ENCODE measurements at regions not wholly inside any gene's neighbourhood (a gene's known extent, or its start where the extent isn't known, plus 50 kb on each side); places are given as distances from the start of the nearest gene placed in this dataset.

DNA sequence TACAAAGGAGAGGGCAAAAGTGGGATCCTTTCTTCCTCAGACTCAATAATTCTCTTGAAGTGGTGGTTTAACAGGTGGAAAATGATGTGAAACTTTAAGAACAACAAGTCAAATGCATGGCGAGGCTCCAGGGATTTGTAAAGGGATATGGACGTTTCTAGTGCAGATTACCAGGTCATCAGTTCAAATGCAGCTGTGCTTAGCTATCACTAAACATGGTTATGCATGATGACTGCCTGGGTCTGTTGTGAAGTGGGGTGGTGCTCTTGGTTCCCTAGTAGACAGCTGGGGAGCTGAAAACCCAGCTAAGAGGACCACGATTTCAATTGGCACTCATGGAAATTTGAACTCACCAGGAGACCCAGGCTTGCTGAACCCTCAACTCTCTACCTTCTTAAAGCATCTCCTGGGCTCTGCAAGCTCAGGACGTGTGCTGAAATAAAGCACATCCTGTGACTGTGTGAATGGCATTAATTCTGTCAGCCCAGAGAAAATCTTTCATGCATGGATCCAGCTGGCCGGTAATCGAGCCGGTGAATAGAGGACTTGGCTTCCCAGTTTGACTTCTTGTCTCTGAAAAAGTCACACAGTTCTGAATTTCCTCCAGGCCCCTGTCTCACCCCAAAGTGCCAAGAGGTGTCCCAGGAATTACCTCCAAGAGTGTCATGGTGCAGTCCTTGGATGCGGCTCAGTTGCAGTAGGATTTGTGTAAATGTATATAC lies 146.1 kb downstream of the MTX2 start:
- Histone ChIP-seq H3K4me1 (ENCODE audit: control insufficient read depth in 2 of 3, insufficient read depth in 2 of 3, low read depth in 1 of 3, low read length in 3 of 3) (peaks cover 0 to 4% (median 0%) of the 10 kb centered on the region in 3 donors), H3K9ac (ENCODE audit: low read length in 3 of 3) (no peak overlapping the region), H3K9me3 (ENCODE audit: control insufficient read depth in 2 of 3, insufficient read depth in 1 of 3, low read length in 3 of 3) (no peaks in the 10 kb centered on the region), H3K27me3 (ENCODE audit: control insufficient read depth, insufficient read depth, low read length) (no peaks in the 10 kb centered on the region), H3K4me3 (ENCODE audit: low read length in 3 of 3) (no peak overlapping the region), H3K36me3 (ENCODE audit: control insufficient read depth in 2 of 3, insufficient read depth in 3 of 3, low read length in 3 of 3) (no peaks in the 10 kb centered on the region), H3K27ac (ENCODE audit: low read depth in 2 of 2, low read length in 2 of 2) (no peak overlapping the region)
- DNase-seq (peak in 3 of 5 donors; percentile 53 to 76 (median 71)), FAIRE-seq (no peak)
- TF ChIP-seq, protein P1, sequence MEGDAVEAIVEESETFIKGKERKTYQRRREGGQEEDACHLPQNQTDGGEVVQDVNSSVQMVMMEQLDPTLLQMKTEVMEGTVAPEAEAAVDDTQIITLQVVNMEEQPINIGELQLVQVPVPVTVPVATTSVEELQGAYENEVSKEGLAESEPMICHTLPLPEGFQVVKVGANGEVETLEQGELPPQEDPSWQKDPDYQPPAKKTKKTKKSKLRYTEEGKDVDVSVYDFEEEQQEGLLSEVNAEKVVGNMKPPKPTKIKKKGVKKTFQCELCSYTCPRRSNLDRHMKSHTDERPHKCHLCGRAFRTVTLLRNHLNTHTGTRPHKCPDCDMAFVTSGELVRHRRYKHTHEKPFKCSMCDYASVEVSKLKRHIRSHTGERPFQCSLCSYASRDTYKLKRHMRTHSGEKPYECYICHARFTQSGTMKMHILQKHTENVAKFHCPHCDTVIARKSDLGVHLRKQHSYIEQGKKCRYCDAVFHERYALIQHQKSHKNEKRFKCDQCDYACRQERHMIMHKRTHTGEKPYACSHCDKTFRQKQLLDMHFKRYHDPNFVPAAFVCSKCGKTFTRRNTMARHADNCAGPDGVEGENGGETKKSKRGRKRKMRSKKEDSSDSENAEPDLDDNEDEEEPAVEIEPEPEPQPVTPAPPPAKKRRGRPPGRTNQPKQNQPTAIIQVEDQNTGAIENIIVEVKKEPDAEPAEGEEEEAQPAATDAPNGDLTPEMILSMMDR (IDR thresholded peaks at IDR 0.05; ENCODE audit: borderline replicate concordance, extremely low read depth, insufficient read depth) = no peak
- intact Hi-C loops (cut with DNase I) = no loop called here

DNA sequence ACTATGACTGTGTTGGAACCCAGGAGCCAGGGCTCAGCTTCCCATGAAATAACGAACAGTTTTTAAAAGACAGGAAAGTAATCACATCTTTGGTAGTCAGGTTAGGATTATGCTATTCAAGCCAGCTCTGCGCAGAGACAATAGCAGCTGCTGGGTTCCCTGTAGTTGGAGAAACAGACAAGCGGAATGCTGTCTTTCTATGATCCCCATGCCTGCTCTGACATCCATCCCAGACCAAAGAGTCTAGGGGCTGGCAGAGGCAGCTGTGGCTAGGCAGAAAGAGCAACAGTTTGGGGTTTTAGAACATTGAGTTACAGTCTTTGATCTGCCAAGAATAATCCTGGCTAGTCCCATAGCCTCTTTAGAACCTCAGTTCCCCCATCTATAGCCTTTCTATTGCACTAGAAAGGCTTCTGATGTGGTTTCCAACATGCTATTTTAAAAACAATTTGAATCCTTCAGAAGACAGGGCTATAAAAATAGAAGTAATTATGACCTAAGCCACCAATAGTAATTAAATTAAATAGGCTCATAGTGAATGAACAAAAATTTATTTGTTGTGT lies 146.8 kb downstream of the MTX2 start:
- Histone ChIP-seq H3K9ac (ENCODE audit: low read length in 3 of 3) (no peak overlapping the region), H3K9me3 (ENCODE audit: control insufficient read depth in 2 of 3, insufficient read depth in 1 of 3, low read length in 3 of 3) (no peaks in the 10 kb centered on the region), H3K27me3 (ENCODE audit: control insufficient read depth, insufficient read depth, low read length) (no peaks in the 10 kb centered on the region), H3K4me3 (ENCODE audit: low read length in 3 of 3) (no peak overlapping the region), H3K4me1 (ENCODE audit: control insufficient read depth in 2 of 3, insufficient read depth in 2 of 3, low read depth in 1 of 3, low read length in 3 of 3) (peaks cover 0 to 4% (median 0%) of the 10 kb centered on the region in 3 donors), H3K36me3 (ENCODE audit: control insufficient read depth in 2 of 3, insufficient read depth in 3 of 3, low read length in 3 of 3) (no peaks in the 10 kb centered on the region), H3K27ac (ENCODE audit: low read depth in 2 of 2, low read length in 2 of 2) (no peak overlapping the region)
- intact Hi-C loops (cut with DNase I) = no loop called here
- FAIRE-seq (no peak), DNase-seq (no peak)
- TF ChIP-seq, protein P1 (IDR thresholded peaks at IDR 0.05; ENCODE audit: borderline replicate concordance, extremely low read depth, insufficient read depth) = no peak

DNA sequence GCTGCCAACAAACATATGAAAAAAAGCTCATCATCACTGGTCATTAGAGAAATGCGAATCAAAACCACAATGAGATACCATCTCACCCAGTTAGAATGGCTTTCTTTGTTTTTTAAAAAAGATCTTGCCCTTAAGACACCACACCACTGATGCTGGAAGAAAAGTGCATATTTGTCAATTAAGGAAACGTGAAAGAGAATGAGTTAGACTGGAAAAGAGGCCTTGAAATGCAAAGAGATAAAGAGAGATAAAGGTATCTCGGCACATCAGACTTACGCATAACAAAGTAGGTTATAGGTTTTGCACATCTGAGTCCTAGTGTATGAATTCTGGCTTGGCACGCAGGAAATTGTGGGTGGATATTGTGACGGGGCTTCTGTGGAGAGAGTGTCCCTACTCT lies 149.5 kb downstream of the MTX2 start:
- no peak overlapping the region for H3K9ac ChIP-seq (ENCODE audit: low read length in 3 of 3)
- TF ChIP-seq, protein P1 (IDR thresholded peaks at IDR 0.05; ENCODE audit: borderline replicate concordance, extremely low read depth, insufficient read depth) = no peak
- H3K9me3 ChIP-seq (ENCODE audit: control insufficient read depth in 2 of 3, insufficient read depth in 1 of 3, low read length in 3 of 3) = no peaks in the 10 kb centered on the region
- no peak overlapping the region for H3K27ac ChIP-seq (ENCODE audit: low read depth in 2 of 2, low read length in 2 of 2)
- H3K36me3 ChIP-seq (ENCODE audit: control insufficient read depth in 2 of 3, insufficient read depth in 3 of 3, low read length in 3 of 3) = no peaks in the 10 kb centered on the region
- no peak for FAIRE-seq
- H3K4me1 ChIP-seq (ENCODE audit: control insufficient read depth in 2 of 3, insufficient read depth in 2 of 3, low read depth in 1 of 3, low read length in 3 of 3) = peaks cover 0 to 4% (median 4%) of the 10 kb centered on the region in 3 donors
- H3K4me3 ChIP-seq (ENCODE audit: low read length in 3 of 3) = no peak overlapping the region
- no peak for DNase-seq
- intact Hi-C loops (cut with DNase I) = no loop called here
- H3K27me3 ChIP-seq (ENCODE audit: control insufficient read depth, insufficient read depth, low read length) = no peaks in the 10 kb centered on the region
